Smooth muscle cell (in vitro differentiated cells): ENCODE measurements at regions not wholly inside any gene's neighbourhood (a gene's known extent, or its start where the extent isn't known, plus 50 kb on each side); places are given as distances from the start of the nearest gene placed in this dataset.

ENCODE experiments used
- DNase-seq: peaks from one replicate; lab custom pipeline; 2025; ENCODE audit not compliant: unreplicated experiment; lab: John Stamatoyannopoulos, UW
- H2AFZ ChIP-seq: fragments of 200-600 bp; sonication (generic); 2 replicates; pipeline ENCODE4 v1.6.0; 2016; ENCODE audit warnings: antibody characterized with exemption, low read depth, mild to moderate bottlenecking
- H3F3A ChIP-seq: fragments of 200-600 bp; sonication (generic); 2 replicates; pipeline ENCODE4 v1.6.0; 2017; ENCODE audit warnings: antibody characterized with exemption, low read depth
- H3K27ac ChIP-seq: fragments of 200-600 bp; sonication (generic); 2 replicates; pipeline ENCODE4 v1.5.1; 2016; ENCODE audit warnings: low read depth, mild to moderate bottlenecking
- H3K27me3 ChIP-seq: fragments of 200-600 bp; sonication (generic); 2 replicates; pipeline ENCODE4 v1.6.1; 2016; ENCODE audit warnings: low read depth, mild to moderate bottlenecking
- H3K36me3 ChIP-seq: fragments of 200-600 bp; sonication (generic); 2 replicates; pipeline ENCODE4 v1.5.1; 2016; ENCODE audit warnings: low read depth
- H3K4me1 ChIP-seq: fragments of 200-600 bp; sonication (generic); 2 replicates; pipeline ENCODE4 v1.5.1; 2016; ENCODE audit warnings: low read depth
- H3K4me2 ChIP-seq: fragments of 200-600 bp; sonication (generic); 2 replicates; pipeline ENCODE4 v1.6.0; 2016; ENCODE audit warnings: mild to moderate bottlenecking
- H3K4me3 ChIP-seq: fragments of 200-600 bp; sonication (generic); 2 replicates; pipeline ENCODE4 v1.5.1; 2016; ENCODE audit warnings: mild to moderate bottlenecking
- H3K79me2 ChIP-seq: fragments of 200-600 bp; sonication (generic); 2 replicates; pipeline ENCODE4 v1.6.0; 2016; ENCODE audit warnings: low read depth, mild to moderate bottlenecking
- H3K9ac ChIP-seq: fragments of 200-600 bp; sonication (generic); 2 replicates; pipeline ENCODE4 v1.6.0; 2016; ENCODE audit warnings: low read depth
- H3K9me3 ChIP-seq: fragments of 200-600 bp; sonication (generic); replicated peaks from 2 replicates; pipeline ENCODE4 v1.5.1; 2016; ENCODE audit warnings: low read depth
- H4K20me1 ChIP-seq: fragments of 200-600 bp; sonication (generic); 2 replicates; pipeline ENCODE4 v1.6.0; 2016; ENCODE audit warnings: low read depth
- WGBS: methylation state at CpG from one replicate; pipeline ENCODE4 v1.1.7; 2016; ENCODE audit warnings: low lambda C conversion rate; 5-methylcytosine and 5-hydroxymethylcytosine counted together
- TF ChIP-seq, protein P1 (sequence below): fragments of 200-600 bp; sonication (generic); IDR thresholded peaks from 2 replicates; pipeline ENCODE4 v1.5.1; 2017; ENCODE audit warnings: borderline replicate concordance, mild to moderate bottlenecking, antibody characterized with exemption; ENCODE audit not compliant: insufficient read depth, poor library complexity, severe bottlenecking

DNA sequence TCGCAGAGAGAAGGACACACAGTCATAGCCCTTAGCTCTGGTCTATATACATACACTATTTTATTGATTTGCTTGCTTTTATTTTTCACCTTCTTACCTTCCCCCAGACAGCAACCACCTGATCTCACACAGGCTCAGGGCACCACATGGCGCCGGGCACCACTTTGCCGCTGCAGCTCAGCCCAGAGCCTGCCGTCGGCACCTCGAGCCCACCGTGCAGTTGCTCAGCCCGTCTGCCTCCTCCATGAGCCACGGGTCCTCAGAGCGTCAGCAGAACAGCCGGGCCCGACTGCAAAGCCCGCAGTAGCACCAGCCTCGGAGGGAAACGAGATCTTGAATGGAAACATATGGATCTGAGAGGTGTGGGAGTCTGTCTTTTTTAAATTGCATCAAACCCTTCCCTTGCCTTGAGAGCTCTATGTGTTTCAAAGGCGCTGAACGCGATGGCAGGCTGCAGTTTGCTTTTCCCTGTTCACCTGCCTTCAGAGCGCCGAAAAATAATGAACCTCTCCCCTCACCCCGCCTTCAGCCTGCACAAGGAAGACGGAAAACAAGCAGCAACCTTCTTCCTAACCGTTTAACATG, 505.4 kb downstream of the MN1 start:
- Histone ChIP-seq H3K9ac (no peak overlapping the region), H3K27me3 (peaks cover 12% of the 10 kb centered on the region)
- 86% methylated on average over 24 of the region's 24 CpGs for WGBS

DNA sequence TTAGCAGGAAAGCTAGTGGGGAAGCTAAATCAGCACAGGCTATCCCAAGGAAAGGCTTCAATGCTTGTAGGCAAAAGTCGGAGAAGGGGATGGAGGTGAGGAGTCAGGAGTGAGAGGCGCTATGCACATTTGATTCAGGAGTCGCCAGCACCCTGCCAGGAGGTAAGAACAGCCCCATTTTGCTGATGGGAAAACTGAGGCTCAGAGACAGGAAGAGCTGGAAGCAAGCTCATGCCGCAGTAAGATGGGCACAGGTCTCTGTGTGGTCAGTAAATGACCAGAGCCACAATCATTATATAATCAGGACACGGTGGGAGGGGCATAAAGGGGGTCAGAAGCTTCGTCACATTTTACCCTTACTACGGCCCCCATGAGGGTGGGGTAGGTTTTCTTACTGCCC, 504.4 kb downstream of the MN1 start:
- no peak for DNase-seq
- no peaks in the 10 kb centered on the region for H3K79me2 ChIP-seq
- H3K4me1 ChIP-seq: peaks cover 19% of the 10 kb centered on the region
- H3K4me3 ChIP-seq: no peak overlapping the region
- no peaks in the 10 kb centered on the region for H3F3A ChIP-seq
- H2AFZ ChIP-seq: no peak overlapping the region
- H3K36me3 ChIP-seq: no peaks in the 10 kb centered on the region
- TF ChIP-seq, protein P1, sequence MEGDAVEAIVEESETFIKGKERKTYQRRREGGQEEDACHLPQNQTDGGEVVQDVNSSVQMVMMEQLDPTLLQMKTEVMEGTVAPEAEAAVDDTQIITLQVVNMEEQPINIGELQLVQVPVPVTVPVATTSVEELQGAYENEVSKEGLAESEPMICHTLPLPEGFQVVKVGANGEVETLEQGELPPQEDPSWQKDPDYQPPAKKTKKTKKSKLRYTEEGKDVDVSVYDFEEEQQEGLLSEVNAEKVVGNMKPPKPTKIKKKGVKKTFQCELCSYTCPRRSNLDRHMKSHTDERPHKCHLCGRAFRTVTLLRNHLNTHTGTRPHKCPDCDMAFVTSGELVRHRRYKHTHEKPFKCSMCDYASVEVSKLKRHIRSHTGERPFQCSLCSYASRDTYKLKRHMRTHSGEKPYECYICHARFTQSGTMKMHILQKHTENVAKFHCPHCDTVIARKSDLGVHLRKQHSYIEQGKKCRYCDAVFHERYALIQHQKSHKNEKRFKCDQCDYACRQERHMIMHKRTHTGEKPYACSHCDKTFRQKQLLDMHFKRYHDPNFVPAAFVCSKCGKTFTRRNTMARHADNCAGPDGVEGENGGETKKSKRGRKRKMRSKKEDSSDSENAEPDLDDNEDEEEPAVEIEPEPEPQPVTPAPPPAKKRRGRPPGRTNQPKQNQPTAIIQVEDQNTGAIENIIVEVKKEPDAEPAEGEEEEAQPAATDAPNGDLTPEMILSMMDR: no peak
- no peaks in the 10 kb centered on the region for H3K9me3 ChIP-seq
- H3K9ac ChIP-seq: no peak overlapping the region
- H3K27me3 ChIP-seq: peaks cover 12% of the 10 kb centered on the region
- no peak overlapping the region for H3K27ac ChIP-seq
- 93% methylated on average over 7 of the region's 7 CpGs for WGBS
- no peaks in the 10 kb centered on the region for H4K20me1 ChIP-seq
- no peak overlapping the region for H3K4me2 ChIP-seq

More for the DNA sequence above, 505.4 kb downstream of the MN1 start:
- no peak overlapping the region for H3K27ac ChIP-seq
- TF ChIP-seq, protein P1: no peak
- H3K4me3 ChIP-seq: no peak overlapping the region
- H3F3A ChIP-seq: no peaks in the 10 kb centered on the region
- peaks cover 19% of the 10 kb centered on the region for H3K4me1 ChIP-seq
- H3K4me2 ChIP-seq: no peak overlapping the region
- H3K36me3 ChIP-seq: no peaks in the 10 kb centered on the region
- DNase-seq: no peak
- H4K20me1 ChIP-seq: no peaks in the 10 kb centered on the region
- H2AFZ ChIP-seq: no peak overlapping the region
- no peaks in the 10 kb centered on the region for H3K9me3 ChIP-seq
- H3K79me2 ChIP-seq: no peaks in the 10 kb centered on the region

DNA sequence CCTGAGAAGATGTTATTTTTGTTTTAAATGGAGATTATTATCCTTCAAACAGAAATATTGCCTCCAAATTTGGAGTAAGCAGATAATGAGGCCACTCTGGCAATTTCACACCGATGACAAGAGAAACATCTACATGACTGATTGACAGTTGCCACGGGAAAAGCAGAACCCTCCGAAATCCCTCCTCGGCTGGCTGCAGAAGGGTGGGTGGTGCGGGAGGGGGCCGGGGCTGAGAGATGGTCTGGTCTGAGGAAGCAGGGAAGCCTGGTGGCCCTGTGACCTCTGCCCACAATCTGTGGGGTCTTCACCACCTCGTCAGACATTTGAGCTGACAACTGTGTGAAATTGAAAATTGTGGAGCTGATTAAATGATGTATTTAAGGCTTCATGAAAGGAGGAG, 503.2 kb downstream of the MN1 start:
- TF ChIP-seq, protein P1: no peak
- H3K4me2 ChIP-seq: peak overlapping the region; percentile 15
- peaks cover 19% of the 10 kb centered on the region for H3K4me1 ChIP-seq
- no peak overlapping the region for H3K27ac ChIP-seq
- peaks cover 15% of the 10 kb centered on the region for H3K27me3 ChIP-seq
- no peak overlapping the region for H3K4me3 ChIP-seq
- no peaks in the 10 kb centered on the region for H3K9me3 ChIP-seq
- H2AFZ ChIP-seq: peak overlapping the region; percentile 80
- H3K79me2 ChIP-seq: no peaks in the 10 kb centered on the region
- no peaks in the 10 kb centered on the region for H3K36me3 ChIP-seq
- H3K9ac ChIP-seq: no peak overlapping the region
- 45% methylated on average over 7 of the region's 7 CpGs for WGBS
- no peak for DNase-seq
- H4K20me1 ChIP-seq: no peaks in the 10 kb centered on the region
- no peaks in the 10 kb centered on the region for H3F3A ChIP-seq

DNA sequence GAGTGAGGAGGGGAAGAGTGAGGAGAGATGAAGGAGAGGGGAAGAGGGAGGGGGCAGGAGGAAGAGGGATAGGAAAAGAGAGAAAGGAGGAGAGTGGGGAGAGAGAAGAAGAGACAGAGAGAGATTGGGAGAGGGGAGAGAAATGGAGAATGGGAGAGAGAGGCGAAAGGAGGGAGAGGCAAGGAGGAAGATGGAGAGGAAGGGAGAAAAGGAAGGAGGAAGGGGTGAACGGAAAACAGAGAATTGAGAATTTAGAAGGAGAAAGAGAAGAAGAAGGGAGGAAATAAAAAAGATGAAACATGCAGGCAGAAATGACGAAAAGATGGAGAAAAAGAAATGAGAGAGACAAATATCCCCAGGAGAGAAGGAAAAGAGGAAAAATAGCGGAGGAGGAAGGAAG, 502.8 kb downstream of the MN1 start:
- no peaks in the 10 kb centered on the region for H3K36me3 ChIP-seq

More for the DNA sequence above, 502.8 kb downstream of the MN1 start:
- H3K27ac ChIP-seq: no peak overlapping the region
- no peak overlapping the region for H3K9ac ChIP-seq
- H3K4me1 ChIP-seq: peaks cover 19% of the 10 kb centered on the region
- peak overlapping the region; percentile 23 for H3K4me3 ChIP-seq
- peak overlapping the region; percentile 80 for H2AFZ ChIP-seq
- WGBS: 64% methylated on average over 4 of the region's 4 CpGs
- H3K27me3 ChIP-seq: peaks cover 15% of the 10 kb centered on the region
- H3K79me2 ChIP-seq: no peaks in the 10 kb centered on the region
- H3K9me3 ChIP-seq: no peaks in the 10 kb centered on the region
- H3F3A ChIP-seq: no peaks in the 10 kb centered on the region
- H3K4me2 ChIP-seq: peak overlapping the region; percentile 81
- DNase-seq: no peak
- no peaks in the 10 kb centered on the region for H4K20me1 ChIP-seq
- TF ChIP-seq, protein P1: no peak
